SK-N-MC (cell line): ENCODE measurements at regions not wholly inside any gene's neighbourhood (a gene's known extent, or its start where the extent isn't known, plus 50 kb on each side); places are given as distances from the start of the nearest gene placed in this dataset.

Source experiments
- EZH2 ChIP-seq: fragments of 200-600 bp; sonication (generic); IDR thresholded peaks from one replicate; pipeline ENCODE4 v1.6.1; 2017; ENCODE audit warnings: antibody characterized with exemption
- FOXP2 ChIP-seq: optimal IDR thresholded peaks from 2 replicates; pipeline ENCODE3; 2011; ENCODE audit warnings: mild to moderate bottlenecking, moderate library complexity; ENCODE audit not compliant: insufficient read depth; ENCODE audit errors: extremely low read length, control extremely low read depth
- POLR2AphosphoS5 ChIP-seq: IDR thresholded peaks from 2 replicates; pipeline ENCODE4 v1.6.1; 2012; ENCODE audit warnings: mild to moderate bottlenecking, low read depth, low read length, borderline replicate concordance

DNA sequence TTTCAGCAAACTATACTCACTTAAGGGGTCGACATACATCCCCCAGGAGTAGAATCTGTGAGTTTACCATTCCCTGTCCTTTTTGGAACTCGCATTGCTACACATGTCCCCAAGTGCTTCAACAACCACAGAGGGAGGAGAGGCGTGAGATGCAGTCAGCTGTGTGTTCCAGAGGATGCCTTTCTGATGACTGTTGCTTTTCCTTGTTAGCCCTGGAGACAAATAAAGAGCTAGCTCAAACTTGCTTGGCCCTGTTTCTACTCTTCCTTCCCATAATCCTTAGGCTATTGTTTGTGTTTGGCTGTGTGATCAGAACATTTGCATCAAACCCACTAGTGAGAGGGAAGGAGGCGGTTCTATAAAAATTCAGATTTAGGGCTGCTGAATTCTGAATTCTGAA, 264.0 kb downstream of the ENGASE start:
- TF ChIP-seq POLR2AphosphoS5 (no peak), EZH2 (no peak), FOXP2 (no peak)
